Glutamatergic neuron (in vitro differentiated cells): ENCODE measurements at regions not wholly inside any gene's neighbourhood (a gene's known extent, or its start where the extent isn't known, plus 50 kb on each side); places are given as distances from the start of the nearest gene placed in this dataset.
"Not testable (repeated sequence)": the region's sequence is repeated elsewhere in the genome, so short reads cannot be mapped to it uniquely, and the experiment has no call there.

Experiments
- DNase-seq: peaks from one replicate; pipeline ENCODE4 v3.0.0; 2022
- H3K27ac Mint-ChIP-seq: one replicate; pipeline ENCODE4 v1.8.0; 2020; ENCODE audit warnings: mild to moderate bottlenecking, mixed read lengths, inconsistent platforms; ENCODE audit not compliant: unreplicated experiment
- H3K27me3 Mint-ChIP-seq: one replicate; pipeline ENCODE4 v1.8.0; 2020; ENCODE audit warnings: mild to moderate bottlenecking, moderate library complexity, mixed read lengths, inconsistent platforms; ENCODE audit not compliant: unreplicated experiment
- H3K36me3 Mint-ChIP-seq: one replicate; pipeline ENCODE4 v1.8.0; 2020; ENCODE audit warnings: mild to moderate bottlenecking, mixed read lengths, inconsistent platforms; ENCODE audit not compliant: unreplicated experiment
- H3K4me1 Mint-ChIP-seq: one replicate; pipeline ENCODE4 v1.8.0; 2020; ENCODE audit warnings: mild to moderate bottlenecking, low read depth, mixed read lengths, inconsistent platforms; ENCODE audit not compliant: unreplicated experiment
- H3K4me3 Mint-ChIP-seq: one replicate; pipeline ENCODE4 v1.8.0; 2020; ENCODE audit warnings: mild to moderate bottlenecking, mixed read lengths, inconsistent platforms; ENCODE audit not compliant: unreplicated experiment
- H3K9me3 Mint-ChIP-seq: one replicate; pipeline ENCODE4 v1.8.0; 2020; ENCODE audit warnings: mild to moderate bottlenecking, moderate library complexity, mixed read lengths, inconsistent platforms; ENCODE audit not compliant: unreplicated experiment
- TF ChIP-seq, protein P1 (sequence below): fragments of 200-600 bp; sonication (generic); IDR thresholded peaks from one replicate; pipeline ENCODE4 v1.5.0; 2021; ENCODE audit not compliant: partially characterized antibody, unreplicated experiment

DNA sequence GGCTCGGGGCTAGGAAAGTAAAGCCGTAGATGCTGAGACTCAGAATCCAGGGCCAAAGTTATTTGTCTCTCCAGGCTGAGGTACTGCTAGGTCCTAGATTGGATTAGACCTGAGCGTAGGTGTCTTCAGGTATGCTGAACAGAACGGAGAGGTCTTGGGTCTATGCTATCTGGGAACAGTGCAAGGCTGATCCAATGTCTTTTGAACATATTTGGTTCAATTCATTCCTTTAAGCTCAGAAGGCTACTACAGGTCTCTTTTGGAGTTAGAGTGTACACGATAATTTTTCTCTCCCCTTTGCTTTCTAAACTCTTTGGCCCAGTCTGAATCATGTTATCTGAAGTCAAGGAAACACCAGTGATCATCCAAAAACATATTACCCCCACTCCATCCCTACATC lies 137.5 kb upstream of the TBL1XR1 start:
- H3K36me3 Mint-ChIP-seq = no peaks in the 10 kb centered on the region
- no peak overlapping the region for H3K4me3 Mint-ChIP-seq
- no peak overlapping the region for H3K27ac Mint-ChIP-seq
- H3K9me3 Mint-ChIP-seq = peaks cover 2% of the 10 kb centered on the region
- no peak for DNase-seq
- H3K27me3 Mint-ChIP-seq = no peaks in the 10 kb centered on the region
- H3K4me1 Mint-ChIP-seq = peaks cover 6% of the 10 kb centered on the region
- TF ChIP-seq, protein P1, sequence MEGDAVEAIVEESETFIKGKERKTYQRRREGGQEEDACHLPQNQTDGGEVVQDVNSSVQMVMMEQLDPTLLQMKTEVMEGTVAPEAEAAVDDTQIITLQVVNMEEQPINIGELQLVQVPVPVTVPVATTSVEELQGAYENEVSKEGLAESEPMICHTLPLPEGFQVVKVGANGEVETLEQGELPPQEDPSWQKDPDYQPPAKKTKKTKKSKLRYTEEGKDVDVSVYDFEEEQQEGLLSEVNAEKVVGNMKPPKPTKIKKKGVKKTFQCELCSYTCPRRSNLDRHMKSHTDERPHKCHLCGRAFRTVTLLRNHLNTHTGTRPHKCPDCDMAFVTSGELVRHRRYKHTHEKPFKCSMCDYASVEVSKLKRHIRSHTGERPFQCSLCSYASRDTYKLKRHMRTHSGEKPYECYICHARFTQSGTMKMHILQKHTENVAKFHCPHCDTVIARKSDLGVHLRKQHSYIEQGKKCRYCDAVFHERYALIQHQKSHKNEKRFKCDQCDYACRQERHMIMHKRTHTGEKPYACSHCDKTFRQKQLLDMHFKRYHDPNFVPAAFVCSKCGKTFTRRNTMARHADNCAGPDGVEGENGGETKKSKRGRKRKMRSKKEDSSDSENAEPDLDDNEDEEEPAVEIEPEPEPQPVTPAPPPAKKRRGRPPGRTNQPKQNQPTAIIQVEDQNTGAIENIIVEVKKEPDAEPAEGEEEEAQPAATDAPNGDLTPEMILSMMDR = no peak

DNA sequence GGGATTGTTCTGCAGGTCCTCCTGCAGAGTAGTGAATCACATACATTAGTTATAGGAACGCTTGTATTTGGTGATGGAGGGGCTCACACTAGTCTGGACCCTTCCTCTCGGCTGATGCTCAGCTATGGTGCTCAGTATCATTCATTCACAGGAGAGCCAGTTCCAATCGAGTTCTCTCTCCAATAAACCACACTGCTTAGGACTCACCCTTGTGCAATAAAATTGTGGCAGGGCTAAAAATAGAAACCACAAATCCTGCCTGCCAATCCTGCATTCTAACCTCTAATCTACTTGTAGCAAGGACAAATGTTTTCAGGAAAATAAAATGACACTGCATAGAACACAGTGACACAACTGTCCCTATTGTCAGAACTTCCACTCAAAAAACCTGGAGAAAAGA lies 138.4 kb upstream of the TBL1XR1 start:
- no peak overlapping the region for H3K4me3 Mint-ChIP-seq
- peaks cover 7% of the 10 kb centered on the region for H3K4me1 Mint-ChIP-seq
- no peaks in the 10 kb centered on the region for H3K36me3 Mint-ChIP-seq
- no peak for DNase-seq
- TF ChIP-seq, protein P1 = no peak
- H3K27me3 Mint-ChIP-seq = no peaks in the 10 kb centered on the region
- peaks cover 4% of the 10 kb centered on the region for H3K9me3 Mint-ChIP-seq
- H3K27ac Mint-ChIP-seq = no peak overlapping the region

DNA sequence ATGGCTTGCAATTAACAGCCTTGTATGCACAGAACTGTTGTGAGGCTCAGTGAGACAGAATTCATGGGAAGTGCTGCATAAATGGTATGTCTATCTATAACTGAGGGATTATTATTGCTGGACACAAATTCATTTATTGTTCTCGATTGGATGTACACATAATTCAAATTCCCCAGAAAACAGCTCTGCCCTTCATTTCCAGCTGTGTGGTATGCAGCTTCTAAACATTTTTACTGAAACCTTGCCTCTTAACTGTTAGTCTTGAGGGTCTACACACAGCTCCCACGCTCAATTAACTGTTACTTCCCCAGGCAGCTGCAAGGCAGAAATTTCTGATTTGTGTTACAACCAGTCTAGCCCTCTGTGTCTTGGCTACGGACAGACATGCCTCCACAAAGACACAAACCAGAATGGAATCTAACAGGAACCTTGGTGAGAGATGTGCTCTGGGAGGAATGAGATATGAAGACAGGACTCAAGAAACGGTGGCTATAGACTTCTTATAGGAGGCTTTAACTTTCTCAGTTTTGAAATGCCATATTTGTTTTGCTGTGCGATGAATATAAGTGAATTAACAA lies 139.7 kb upstream of the TBL1XR1 start:
- H3K27me3 Mint-ChIP-seq = no peaks in the 10 kb centered on the region
- TF ChIP-seq, protein P1 = no peak
- no peak overlapping the region for H3K27ac Mint-ChIP-seq
- no peak for DNase-seq
- no peak overlapping the region for H3K4me3 Mint-ChIP-seq
- H3K9me3 Mint-ChIP-seq = peaks cover 4% of the 10 kb centered on the region
- no peaks in the 10 kb centered on the region for H3K36me3 Mint-ChIP-seq
- H3K4me1 Mint-ChIP-seq = peaks cover 9% of the 10 kb centered on the region

DNA sequence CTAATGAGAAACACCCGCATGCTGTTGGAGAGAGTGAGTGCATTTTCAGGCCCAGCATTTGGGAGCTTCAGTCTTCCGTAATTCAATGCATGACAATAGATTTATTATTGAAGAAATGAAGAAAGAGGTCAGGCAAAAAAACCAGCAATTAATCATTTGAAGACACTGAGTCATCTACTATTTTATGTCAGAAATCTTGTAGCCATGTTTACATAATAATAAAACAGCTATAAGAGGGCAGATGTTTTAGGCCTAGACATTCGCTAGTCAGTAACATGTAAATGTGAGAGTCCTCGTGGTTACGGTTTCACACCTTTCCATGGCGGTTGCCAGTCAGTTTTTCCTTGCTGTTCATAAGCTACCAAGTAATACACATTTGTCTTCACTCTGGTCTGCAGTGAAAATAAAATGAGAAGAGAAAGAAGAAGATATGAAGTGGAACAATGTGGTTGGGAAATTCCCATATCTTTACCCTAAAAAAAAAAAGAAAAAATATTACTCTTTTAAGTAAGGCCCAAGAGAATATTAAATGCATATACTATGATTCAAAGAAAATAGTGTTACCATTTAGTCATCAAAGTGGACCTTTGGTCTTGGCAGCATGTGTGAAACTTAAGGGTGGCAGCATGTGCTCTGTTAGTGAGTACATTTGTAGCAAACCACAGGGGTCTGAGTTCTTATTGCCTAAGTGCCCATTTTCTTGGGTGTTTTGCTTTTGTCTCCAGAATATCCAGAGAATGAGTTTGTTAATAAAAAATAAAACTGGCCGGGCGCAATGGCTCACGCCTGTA lies 140.5 kb upstream of the TBL1XR1 start:
- Mint-ChIP-seq H3K27me3 (no peaks in the 10 kb centered on the region), H3K27ac (no peak overlapping the region), H3K4me3 (no peak overlapping the region), H3K36me3 (no peaks in the 10 kb centered on the region), H3K4me1 (peaks cover 9% of the 10 kb centered on the region), H3K9me3 (peaks cover 4% of the 10 kb centered on the region)
- DNase-seq = no peak
- TF ChIP-seq, protein P1 = no peak

DNA sequence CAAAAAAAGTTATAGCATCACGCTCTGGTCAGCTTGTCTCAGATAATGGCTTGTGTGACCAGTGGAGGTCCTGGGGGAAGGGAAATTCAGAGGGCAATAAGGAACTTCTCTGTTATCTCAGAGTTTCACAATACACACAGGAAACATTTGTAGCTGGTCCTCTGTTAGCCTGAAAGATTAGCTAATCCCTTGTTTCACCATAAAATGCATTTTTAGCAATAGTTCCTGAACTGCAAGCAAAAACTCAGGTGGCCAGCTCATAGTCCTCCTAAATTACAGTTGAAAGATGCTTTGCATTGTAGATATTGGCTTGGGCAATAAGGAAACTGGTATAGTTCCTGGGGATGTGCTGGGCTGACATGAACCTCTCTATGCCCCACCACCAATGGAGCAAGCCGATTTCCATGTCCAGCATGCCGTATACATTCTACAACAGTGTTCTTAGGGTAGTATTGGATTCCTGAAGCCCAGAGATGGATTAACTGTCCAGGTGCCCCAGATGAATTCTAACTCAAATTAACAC lies 141.5 kb upstream of the TBL1XR1 start:
- TF ChIP-seq, protein P1 = no peak
- H3K4me3 Mint-ChIP-seq = no peak overlapping the region
- H3K27me3 Mint-ChIP-seq = no peaks in the 10 kb centered on the region
- H3K4me1 Mint-ChIP-seq = peaks cover 9% of the 10 kb centered on the region
- H3K9me3 Mint-ChIP-seq = peaks cover 2% of the 10 kb centered on the region
- H3K27ac Mint-ChIP-seq = no peak overlapping the region
- no peak for DNase-seq
- H3K36me3 Mint-ChIP-seq = no peaks in the 10 kb centered on the region

DNA sequence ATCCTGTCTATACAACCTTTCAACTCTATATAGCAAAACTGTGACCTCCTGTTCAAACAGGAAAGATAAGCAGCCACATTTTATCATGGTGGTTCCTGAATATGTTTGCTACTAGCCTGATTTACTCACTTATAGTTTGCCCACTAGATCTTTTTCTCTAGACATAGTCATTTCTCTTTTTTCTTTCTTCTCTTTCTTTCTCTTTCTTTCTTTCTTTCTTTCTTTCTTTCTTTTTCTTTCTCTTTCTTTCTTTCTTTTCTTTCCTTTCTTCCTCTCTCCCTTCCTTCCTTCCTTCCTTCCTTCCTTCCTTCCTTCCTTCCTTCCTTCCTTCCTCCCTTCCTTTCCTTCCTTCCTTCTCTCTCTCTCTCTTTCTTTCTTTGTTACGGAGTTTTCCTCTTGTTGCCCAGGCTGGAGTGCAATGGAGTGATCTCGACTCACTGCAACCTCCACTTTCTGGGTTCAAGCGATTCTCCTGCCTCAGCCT lies 142.0 kb upstream of the TBL1XR1 start:
- H3K36me3 Mint-ChIP-seq, H3K4me3 Mint-ChIP-seq, DNase-seq, H3K4me1 Mint-ChIP-seq, H3K27ac Mint-ChIP-seq, H3K9me3 Mint-ChIP-seq, H3K27me3 Mint-ChIP-seq: not testable (repeated sequence)
